ENCODE measurements at regions not wholly inside any gene's neighbourhood (a gene's known extent, or its start where the extent isn't known, plus 50 kb on each side); places are given as distances from the start of the nearest gene placed in this dataset.
"Not testable (repeated sequence)": the region's sequence is repeated elsewhere in the genome, so short reads cannot be mapped to it uniquely, and the experiment has no call there.

DNA sequence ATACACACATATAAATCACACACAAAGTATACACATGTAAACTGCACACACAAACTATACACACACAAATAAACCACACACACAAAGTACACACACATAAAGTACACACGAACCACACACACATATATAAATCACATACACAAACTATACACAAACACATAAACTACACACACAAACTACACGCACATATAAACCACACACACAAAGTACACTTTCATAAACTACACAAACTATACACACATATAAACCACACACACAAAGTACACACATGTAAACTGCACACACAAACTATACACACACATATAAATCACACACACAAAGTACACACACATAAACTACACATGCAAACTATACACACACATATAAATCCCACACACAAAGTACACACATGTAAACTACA, 347.3 kb downstream of the CNTNAP3B start:
- H3K36me3 ChIP-seq; DNase-seq; H3K27ac ChIP-seq; H3K9me3 ChIP-seq (replicated peaks); H3K4me1 ChIP-seq; H3K4me3 ChIP-seq; H3K27me3 ChIP-seq: not testable (repeated sequence)

DNA sequence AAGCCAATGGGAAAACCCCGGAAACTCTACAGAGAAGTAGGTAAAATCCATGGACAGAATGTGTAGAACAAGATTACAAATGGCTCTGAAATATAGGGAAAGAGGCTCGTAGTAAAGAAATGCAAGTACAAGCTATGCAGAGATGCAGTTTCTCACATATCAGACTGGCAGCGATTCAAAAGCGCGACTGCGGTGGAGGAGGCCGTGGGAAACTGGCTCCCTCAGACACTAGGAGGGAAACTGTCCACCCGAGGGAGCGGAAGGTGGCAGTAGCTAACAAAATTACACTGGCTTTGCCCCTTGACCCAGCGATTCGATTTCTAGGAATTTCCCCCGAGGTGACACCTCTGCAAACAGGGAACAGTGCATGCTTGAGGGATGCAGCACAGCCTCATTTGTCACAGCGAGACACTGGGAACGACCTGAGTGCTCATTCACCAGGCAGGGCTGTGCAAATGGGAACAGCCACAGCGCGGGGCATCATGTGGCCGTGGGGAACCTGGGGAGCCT, 349.3 kb downstream of the CNTNAP3B start:
- not testable (repeated sequence) for DNase-seq; H3K27ac ChIP-seq; H3K4me3 ChIP-seq; H3K9me3 ChIP-seq (replicated peaks); H3K27me3 ChIP-seq; H3K36me3 ChIP-seq; H3K4me1 ChIP-seq

DNA sequence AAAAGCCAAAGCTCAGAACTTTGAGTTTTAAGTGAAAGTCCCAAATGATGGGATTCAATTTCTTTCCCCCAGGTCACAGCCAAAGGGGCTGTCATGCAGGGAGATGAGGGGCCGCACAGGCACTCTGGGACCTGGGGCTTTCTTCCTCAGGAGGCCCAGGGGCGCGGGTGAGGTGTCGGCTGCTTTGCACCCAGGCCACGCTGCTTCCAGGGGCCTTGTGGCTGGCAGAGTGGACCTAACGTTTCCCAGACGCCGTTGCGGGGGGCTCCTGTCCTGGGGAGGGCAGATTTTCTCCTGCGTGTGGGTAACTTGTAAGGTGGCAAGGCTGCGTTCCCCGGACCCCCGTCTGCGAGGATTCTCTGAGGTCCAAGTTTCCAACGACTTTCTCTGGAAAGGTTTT, 350.0 kb downstream of the CNTNAP3B start:
- not testable (repeated sequence) for H3K27ac ChIP-seq; H3K36me3 ChIP-seq; H3K4me1 ChIP-seq; DNase-seq; H3K9me3 ChIP-seq (replicated peaks); H3K4me3 ChIP-seq; H3K27me3 ChIP-seq

DNA sequence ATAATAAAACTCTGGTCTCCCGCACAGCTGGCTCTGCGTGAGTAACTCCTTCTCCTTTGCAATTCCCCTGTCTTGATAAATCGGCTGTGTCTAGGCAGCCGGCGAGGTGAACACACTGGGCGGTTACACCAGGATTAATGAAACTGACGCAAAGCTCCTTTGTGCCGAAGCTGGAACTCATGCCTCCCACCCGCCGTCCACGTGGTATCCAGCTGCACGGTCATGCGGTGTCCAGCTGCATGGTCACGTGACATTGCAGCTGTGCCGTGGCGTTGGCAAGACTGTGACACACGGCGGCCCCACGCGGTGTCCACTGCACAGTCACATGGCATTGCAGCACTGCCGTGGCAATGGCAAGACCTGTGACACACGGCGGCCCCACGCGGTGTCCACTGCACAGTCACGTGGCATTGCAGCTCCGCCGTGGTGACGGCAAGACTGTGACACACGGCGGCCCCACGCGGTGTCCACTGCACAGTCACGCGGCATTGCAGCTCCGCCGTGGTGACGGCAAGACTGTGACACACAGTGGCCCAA, 350.6 kb downstream of the CNTNAP3B start:
- H3K4me1 ChIP-seq; H3K4me3 ChIP-seq; H3K36me3 ChIP-seq; H3K27me3 ChIP-seq; H3K9me3 ChIP-seq (replicated peaks); DNase-seq; H3K27ac ChIP-seq: not testable (repeated sequence)

DNA sequence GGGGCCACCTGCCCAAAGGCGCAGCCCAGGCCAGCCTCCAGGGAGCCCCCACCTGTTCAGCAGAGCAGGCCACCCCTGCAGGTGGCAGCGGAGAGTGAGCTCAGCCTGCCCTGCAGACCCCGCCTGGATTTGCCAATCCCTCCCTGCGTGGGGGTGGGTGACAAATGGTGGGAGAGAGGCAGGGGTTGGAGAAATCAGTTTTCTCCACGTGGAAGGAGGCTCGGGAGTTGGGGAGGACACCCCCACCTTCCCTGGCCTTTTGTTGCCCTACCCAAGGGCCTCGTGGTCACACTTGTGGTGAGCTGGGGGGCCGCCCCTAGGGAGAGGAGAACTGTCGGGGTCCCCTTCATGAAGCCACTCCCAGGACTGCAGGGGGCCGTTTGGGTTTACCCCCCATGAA, 351.7 kb downstream of the CNTNAP3B start:
- DNase-seq; H3K27ac ChIP-seq; H3K36me3 ChIP-seq; H3K27me3 ChIP-seq; H3K4me1 ChIP-seq; H3K9me3 ChIP-seq (replicated peaks); H3K4me3 ChIP-seq: not testable (repeated sequence)

DNA sequence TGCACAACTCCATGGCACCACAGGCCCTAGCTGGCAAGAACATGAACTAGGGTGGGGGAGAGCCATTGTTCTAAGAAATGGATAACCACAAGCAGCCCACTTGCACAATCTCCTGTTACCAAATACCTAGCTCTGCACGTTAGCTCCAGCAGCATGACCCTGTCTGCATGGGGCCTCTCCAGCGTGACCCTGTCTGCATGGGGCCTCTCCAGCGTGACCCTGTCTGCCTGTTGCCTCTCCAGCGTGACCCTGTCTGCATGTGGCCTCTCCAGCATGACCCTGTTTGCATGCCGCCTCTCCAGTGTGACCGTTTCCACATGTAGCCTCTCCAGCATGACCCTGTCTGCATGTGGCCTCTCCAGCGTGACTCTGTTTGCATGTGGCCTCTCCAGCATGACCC, 356.7 kb downstream of the CNTNAP3B start:
- not testable (repeated sequence) for DNase-seq; H3K9me3 ChIP-seq (replicated peaks); H3K27me3 ChIP-seq; H3K4me3 ChIP-seq; H3K36me3 ChIP-seq; H3K27ac ChIP-seq; H3K4me1 ChIP-seq

DNA sequence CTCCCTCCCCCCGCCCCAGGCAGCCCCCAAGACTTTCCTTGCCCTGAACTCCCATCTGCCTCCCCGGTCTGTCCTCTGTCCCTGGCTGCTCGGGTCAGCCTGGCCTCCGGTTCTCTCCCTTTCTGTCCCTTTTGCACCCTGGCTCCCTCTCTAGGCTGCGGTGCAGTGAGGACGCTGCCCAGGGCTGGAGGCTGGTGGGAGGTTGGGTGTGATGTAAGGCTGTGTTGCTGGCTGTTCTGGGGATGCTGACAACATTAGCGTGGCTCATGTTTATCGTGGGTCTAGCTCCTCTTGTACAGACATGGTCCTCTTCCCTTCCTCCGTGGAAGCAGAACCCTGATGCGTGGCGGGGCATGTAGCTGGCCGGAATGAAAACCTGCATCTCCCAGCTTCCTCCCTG, 357.5 kb downstream of the CNTNAP3B start:
- not testable (repeated sequence) for H3K27ac ChIP-seq; H3K4me3 ChIP-seq; H3K36me3 ChIP-seq; H3K27me3 ChIP-seq; H3K4me1 ChIP-seq; DNase-seq; H3K9me3 ChIP-seq (replicated peaks)

DNA sequence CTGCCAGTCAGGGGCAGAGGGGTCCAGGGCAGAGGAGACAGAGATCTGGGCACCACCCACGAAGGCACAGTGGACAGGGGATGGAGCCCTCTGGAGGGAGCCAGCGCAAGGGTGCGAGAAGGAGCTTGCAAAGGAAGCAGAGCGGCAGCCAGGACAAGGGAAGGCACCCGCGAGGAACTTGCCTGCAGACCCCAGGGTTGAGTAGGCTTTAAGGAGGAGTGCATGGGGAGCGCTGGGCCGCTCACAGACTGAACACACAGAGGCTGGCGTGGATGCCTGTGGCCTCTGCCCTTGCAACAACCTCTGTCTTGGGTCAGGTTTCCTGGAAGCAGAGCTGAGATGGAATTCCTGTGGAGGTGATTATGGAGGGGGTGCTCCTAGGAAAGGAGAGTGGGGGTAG, 374.4 kb downstream of the CNTNAP3B start:
- not testable (repeated sequence) for H3K27me3 ChIP-seq; DNase-seq; H3K4me3 ChIP-seq; H3K9me3 ChIP-seq (replicated peaks); H3K36me3 ChIP-seq; H3K27ac ChIP-seq; H3K4me1 ChIP-seq

DNA sequence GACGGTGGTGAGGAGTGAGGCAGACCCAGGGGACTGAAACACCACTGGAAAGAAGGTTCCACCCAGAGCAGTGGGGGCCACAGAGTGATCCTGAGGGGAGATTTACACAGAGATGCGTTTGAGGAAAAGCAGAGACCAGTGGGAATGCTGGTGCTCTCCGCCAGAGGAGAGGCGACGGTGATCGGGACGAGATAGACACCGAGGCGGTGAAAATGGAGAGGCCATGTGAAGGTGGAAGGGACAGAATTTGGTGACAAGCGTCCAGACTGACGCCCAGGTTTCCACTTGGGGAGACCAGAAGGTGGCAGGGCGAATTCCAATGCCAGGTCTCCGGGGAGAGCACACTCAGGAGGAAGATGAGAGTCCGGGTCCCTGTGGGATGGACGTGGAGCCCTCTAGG, 374.8 kb downstream of the CNTNAP3B start:
- not testable (repeated sequence) for H3K27me3 ChIP-seq; H3K27ac ChIP-seq; H3K4me1 ChIP-seq; H3K4me3 ChIP-seq; DNase-seq; H3K9me3 ChIP-seq (replicated peaks); H3K36me3 ChIP-seq

DNA sequence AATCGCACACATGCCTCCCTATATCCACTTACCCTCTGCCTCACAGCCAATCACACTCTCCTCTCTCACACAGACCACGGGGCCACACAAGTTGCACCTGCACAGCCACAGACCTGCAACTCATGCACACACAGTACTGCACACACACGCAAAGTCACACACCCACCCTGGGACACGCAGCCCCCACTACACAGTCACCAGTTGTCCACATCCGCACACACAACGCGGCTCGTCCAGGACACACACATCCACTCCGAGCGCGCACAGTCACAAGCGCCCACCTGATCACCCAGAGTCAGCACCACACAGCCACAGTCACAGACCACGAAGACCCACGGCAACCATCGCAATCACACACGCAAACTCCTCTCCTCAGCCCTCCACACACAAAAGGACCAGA, 387.3 kb downstream of the CNTNAP3B start:
- H3K36me3 ChIP-seq; H3K4me1 ChIP-seq; H3K27me3 ChIP-seq; DNase-seq; H3K27ac ChIP-seq; H3K9me3 ChIP-seq (replicated peaks); H3K4me3 ChIP-seq: not testable (repeated sequence)

DNA sequence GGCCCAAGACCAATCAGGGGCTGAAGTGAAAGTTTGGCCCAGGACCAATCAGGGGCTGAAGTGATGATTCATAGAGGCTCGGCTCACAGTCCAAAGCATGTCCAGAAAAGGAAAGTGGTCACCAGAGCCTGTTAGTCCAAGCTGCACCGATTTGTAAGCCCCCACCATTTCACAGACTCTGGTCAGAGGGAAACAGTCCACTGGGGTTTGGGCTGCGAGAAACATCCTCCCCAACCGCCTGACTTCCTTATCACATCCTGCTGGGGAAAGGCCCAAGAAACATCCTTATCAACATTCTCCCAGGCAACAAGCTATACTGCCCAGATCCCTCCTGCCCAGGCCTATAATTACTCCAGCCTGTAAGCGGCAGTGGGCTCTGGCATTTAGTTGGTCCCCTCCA, 388.1 kb downstream of the CNTNAP3B start:
- not testable (repeated sequence) for H3K9me3 ChIP-seq (replicated peaks); H3K4me1 ChIP-seq; H3K27ac ChIP-seq; H3K4me3 ChIP-seq; DNase-seq; H3K36me3 ChIP-seq; H3K27me3 ChIP-seq

DNA sequence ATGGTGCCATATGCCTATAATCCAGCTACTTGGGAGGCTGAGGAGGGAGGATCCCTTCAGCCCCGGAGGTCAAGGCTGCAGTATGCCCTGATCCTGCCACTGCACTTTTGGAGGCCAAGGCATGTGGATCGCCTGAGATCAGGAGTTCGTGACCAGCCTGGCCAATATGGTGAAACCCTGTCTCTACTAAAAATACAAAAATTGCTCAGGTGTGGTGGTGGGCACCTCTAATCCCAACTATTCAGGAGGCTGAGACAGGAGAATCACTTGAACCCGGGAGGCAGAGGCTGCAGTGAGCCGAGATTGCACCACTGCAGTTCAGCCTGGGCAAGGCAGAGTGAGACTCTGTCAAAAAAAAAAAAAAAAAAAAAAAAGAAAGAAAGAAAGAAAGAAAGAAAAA, 390.5 kb downstream of the CNTNAP3B start:
- H3K36me3 ChIP-seq; H3K27me3 ChIP-seq; H3K4me3 ChIP-seq; H3K27ac ChIP-seq; H3K9me3 ChIP-seq (replicated peaks); H3K4me1 ChIP-seq; DNase-seq: not testable (repeated sequence)

DNA sequence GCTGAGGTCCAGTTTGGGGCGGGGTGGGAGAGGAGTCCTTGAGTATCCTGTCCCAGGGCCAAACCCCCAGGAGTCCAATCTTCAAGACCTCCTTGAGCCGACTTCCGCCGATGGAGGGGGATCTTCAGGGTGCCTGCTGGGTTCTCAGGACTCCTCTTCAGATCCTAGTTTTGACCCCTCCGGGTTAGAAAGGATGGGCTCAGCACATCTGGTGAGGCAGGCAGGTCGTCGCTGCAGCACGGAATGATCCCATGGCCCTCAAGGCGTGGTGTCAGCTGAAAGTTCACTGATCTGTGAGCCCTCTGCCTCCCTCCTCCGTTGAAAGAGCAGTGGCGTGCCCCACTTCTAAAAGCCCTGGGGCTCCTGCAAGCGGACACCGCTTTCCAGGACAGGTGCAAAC, 430.0 kb downstream of the CNTNAP3B start:
- not testable (repeated sequence) for H3K27me3 ChIP-seq; H3K27ac ChIP-seq; H3K36me3 ChIP-seq; DNase-seq; H3K4me3 ChIP-seq; H3K9me3 ChIP-seq (replicated peaks); H3K4me1 ChIP-seq

DNA sequence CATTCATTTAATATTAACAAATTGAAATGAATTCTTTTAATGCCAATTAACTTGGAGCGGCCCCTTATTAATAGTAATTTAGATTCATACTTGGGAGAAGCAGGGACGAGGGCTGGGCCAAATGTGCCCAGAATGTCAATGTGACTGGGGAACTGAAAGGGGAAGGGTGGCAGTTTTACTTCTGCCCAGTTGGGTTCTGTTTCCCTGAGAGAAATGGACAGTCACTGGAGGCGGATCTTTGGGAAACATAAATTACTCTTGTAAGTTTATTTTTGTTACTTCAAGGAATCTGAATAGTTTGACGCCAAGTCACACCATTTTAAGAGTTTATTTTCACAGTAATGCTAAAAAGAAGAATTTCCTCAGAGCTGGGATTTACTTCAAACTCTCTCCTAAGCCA, 432.1 kb downstream of the CNTNAP3B start:
- DNase-seq, H3K36me3 ChIP-seq: not testable (repeated sequence)

DNA sequence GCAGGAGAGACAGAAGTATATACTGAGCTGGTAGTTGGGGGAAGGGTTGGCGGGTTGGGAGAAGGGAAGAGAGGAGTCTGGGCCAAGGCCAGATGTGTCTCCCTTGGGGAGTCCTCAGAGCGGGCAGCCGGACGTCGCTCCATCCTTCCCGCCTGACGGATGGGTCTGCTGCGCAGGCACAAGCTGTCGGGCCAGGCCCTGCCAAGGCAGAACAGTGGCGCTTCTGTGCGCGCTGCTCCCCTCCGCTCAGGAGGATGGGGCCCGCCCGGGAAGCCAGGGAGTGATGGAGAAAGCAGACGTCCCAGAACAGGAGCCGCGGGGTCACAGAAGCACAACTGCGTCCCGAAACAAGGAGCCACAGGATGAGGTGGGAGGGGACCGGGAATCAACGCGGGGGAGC, 449.9 kb downstream of the CNTNAP3B start:
- not testable (repeated sequence) for H3K4me3 ChIP-seq, DNase-seq, H3K36me3 ChIP-seq

More for the DNA sequence above, 432.1 kb downstream of the CNTNAP3B start:
- not testable (repeated sequence) for H3K27ac ChIP-seq; H3K27me3 ChIP-seq; H3K4me1 ChIP-seq; H3K9me3 ChIP-seq (replicated peaks); H3K4me3 ChIP-seq

DNA sequence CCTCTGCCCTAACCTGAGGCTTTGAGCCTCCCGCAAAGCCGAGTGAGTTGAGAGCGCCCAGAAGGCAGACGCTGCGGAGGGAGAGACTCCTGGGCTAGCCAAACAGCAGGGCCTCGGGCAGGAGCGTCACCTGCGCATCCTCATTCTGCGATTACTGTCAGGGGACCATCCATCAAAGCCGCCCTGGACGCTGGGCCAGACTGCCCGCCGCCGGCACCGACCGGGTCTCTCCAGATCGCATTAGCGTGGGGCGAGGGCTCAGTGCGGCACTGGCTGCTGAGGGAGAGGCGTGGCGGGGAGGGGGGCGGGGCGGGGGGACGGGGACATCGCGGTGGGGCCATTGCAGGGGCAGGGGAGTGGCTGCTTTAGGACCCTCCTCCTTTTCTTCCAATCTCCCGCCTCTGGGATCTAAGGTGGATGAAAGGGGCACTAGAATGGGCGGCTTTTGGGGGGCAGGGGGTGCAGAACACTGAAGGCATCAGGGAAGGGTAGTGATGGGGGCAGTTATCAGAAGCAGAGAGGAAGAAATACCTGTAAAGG, 465.7 kb downstream of the CNTNAP3B start:
- DNase-seq, H3K27me3 ChIP-seq: not testable (repeated sequence)

More for the DNA sequence above, 449.9 kb downstream of the CNTNAP3B start:
- not testable (repeated sequence) for H3K4me1 ChIP-seq; H3K27me3 ChIP-seq; H3K27ac ChIP-seq; H3K9me3 ChIP-seq (replicated peaks)

More for the DNA sequence above, 465.7 kb downstream of the CNTNAP3B start:
- not testable (repeated sequence) for H3K4me1 ChIP-seq; H3K4me3 ChIP-seq; H3K27ac ChIP-seq; H3K36me3 ChIP-seq; H3K9me3 ChIP-seq (replicated peaks)

Measured in SJCRH30 (cell line).